Suprapubic skin (tissue), 4 donors: ENCODE measurements at regions not wholly inside any gene's neighbourhood (a gene's known extent, or its start where the extent isn't known, plus 50 kb on each side); places are given as distances from the start of the nearest gene placed in this dataset.

Experiments used
- CTCF ChIP-seq, 2 donors: fragments of 200-600 bp in 1 of 2; fragments of 450-650 bp in 1 of 2; sonication (generic) in 1 of 2; IDR thresholded peaks; one replicate each; pipeline ENCODE4 v1.5.1; 2016 to 2019; ENCODE audit warnings: antibody characterized with exemption in 2 of 2, mild to moderate bottlenecking in 1 of 2, moderate library complexity in 1 of 2
- EP300 ChIP-seq: sonication (generic); formaldehyde crosslinking; IDR thresholded peaks from one replicate; pipeline ENCODE4 v1.6.1; 2017; ENCODE audit warnings: antibody characterized with exemption
- POLR2A ChIP-seq, 2 donors: fragments of 450-650 bp; IDR thresholded peaks; one replicate each; pipeline ENCODE4 v1.6.1; 2017; ENCODE audit warnings: antibody characterized with exemption in 2 of 2, mild to moderate bottlenecking in 2 of 2, moderate library complexity in 2 of 2
- POLR2AphosphoS5 ChIP-seq, 3 donors: sonication (generic); formaldehyde crosslinking; IDR thresholded peaks; one replicate each; pipeline ENCODE4 v1.6.1; 2017; ENCODE audit warnings: antibody characterized with exemption in 3 of 3

- no peak for TF ChIP-seq CTCF (IDR thresholded peaks at IDR 0.05)
- TF ChIP-seq POLR2A (IDR thresholded peaks at IDR 0.05): no peak
- TF ChIP-seq EP300: no peak
- TF ChIP-seq POLR2AphosphoS5 (IDR thresholded peaks at IDR 0.05): no peak
Observed at GRCh38 chr6:19757036-19757435, 80.1 kb upstream of the ID4 start.
